HepG2 (cell line): ENCODE measurements at regions not wholly inside any gene's neighbourhood (a gene's known extent, or its start where the extent isn't known, plus 50 kb on each side); places are given as distances from the start of the nearest gene placed in this dataset.

Source experiments
- ATAC-seq: fragments of 200-7000 bp; cut with Tn5 transposase; 3 replicates; pipeline ENCODE4 v1.9.1; 2020; ENCODE audit warnings: mild to moderate bottlenecking, moderate library complexity
- BruUV-seq: library from RNA; stranded (reverse); fragments of 400-500 nt; replicated peaks from 2 replicates; lab custom pipeline; 2021; lab: Mats Ljungman, UMichigan
- CTCF ChIA-PET: fragments of 300-600 bp; formaldehyde crosslinking; extraction: SDS; loops from one replicate; lab custom pipeline; 2021; ENCODE audit warnings: low total read pairs, inconsistent platforms, low intra/inter-chr PET ratio; lab: Yijun Ruan, JAX
- POLR2A ChIA-PET: fragments of 350-600 bp; sonication (Branson Sonifier 250); formaldehyde crosslinking; loops from one replicate; lab custom pipeline; 2020; ENCODE audit warnings: antibody characterized with exemption, inconsistent platforms; lab: Yijun Ruan, JAX
- DNase-seq: peaks from one replicate; pipeline ENCODE4 v3.0.0-alpha.2; 2015; ENCODE audit warnings: low spot score
- FAIRE-seq: peaks from 3 replicates; lab custom pipeline; 2011; peaks lifted over from hg19 to GRCh38; lab: Jason Lieb, UNC
- H2AFZ ChIP-seq: one replicate; pipeline ENCODE4 v1.6.1; 2011; ENCODE audit warnings: low read length, inconsistent platforms
- H3K27ac ChIP-seq: fragments of 300-600 bp; 3 replicates; pipeline ENCODE4 v1.8.0; 2011; ENCODE audit warnings: mixed run types, mild to moderate bottlenecking, mixed read lengths, low read length, inconsistent platforms; ENCODE audit not compliant: insufficient read depth; ENCODE audit errors: extremely low read length
- H3K27me3 ChIP-seq, 2 experiments: fragments of 200-600 bp in 1 of 2; 2 replicates in 1 of 2; 3 replicates in 1 of 2; pipeline versions ENCODE4 v1.6.0 to v1.8.0; 2011; ENCODE audit warnings: low read length in 2 of 2, mild to moderate bottlenecking in 2 of 2, moderate library complexity in 2 of 2, inconsistent platforms in 1 of 2; ENCODE audit not compliant: insufficient read depth in 2 of 2, control insufficient read depth in 1 of 2
- H3K36me3 ChIP-seq, 2 experiments: fragments of 200-600 bp in 1 of 2; replicated peaks in 1 of 2; 2 replicates in 1 of 2; 3 replicates in 1 of 2; pipeline versions ENCODE4 v1.5.1 to v1.8.0; 2011; ENCODE audit warnings: low read length in 2 of 2, inconsistent platforms in 1 of 2; ENCODE audit not compliant: insufficient read depth in 2 of 2, control insufficient read depth in 1 of 2
- H3K4me1 ChIP-seq: 2 replicates; pipeline ENCODE4 v1.5.1; 2012; ENCODE audit warnings: low read length, inconsistent platforms; ENCODE audit not compliant: insufficient read depth
- H3K4me2 ChIP-seq: 2 replicates; pipeline ENCODE4 v1.6.0; 2011; ENCODE audit warnings: low read depth, low read length, inconsistent platforms
- H3K4me3 ChIP-seq, 3 experiments: fragments of 200-600 bp in 1 of 3; sonication (generic), shearing (Covaris generic) in 1 of 3; replicated peaks in 1 of 3; 2 replicates each; pipeline ENCODE4 v1.5.1; 2011 to 2016; ENCODE audit warnings: low read length in 3 of 3, inconsistent platforms in 2 of 3, low read depth in 2 of 3, mild to moderate bottlenecking in 2 of 3, control low read depth in 1 of 3, mixed read lengths in 1 of 3; ENCODE audit not compliant: insufficient read depth in 1 of 3
- H3K79me2 ChIP-seq: one replicate; pipeline ENCODE4 v1.6.1; 2011; ENCODE audit warnings: low read length, inconsistent platforms; ENCODE audit not compliant: insufficient read depth
- H3K9ac ChIP-seq: 2 replicates; pipeline ENCODE4 v1.6.0; 2011; ENCODE audit warnings: mild to moderate bottlenecking, low read depth, low read length, inconsistent platforms; ENCODE audit not compliant: insufficient read depth
- H3K9me3 ChIP-seq: 2 replicates; pipeline ENCODE4 v1.5.1; 2012; ENCODE audit warnings: mild to moderate bottlenecking, low read length
- H4K20me1 ChIP-seq: 2 replicates; pipeline ENCODE4 v1.6.0; 2011; ENCODE audit warnings: inconsistent platforms, mild to moderate bottlenecking, low read length, moderate library complexity; ENCODE audit not compliant: insufficient read depth
- ETV6 ChIP-seq: sonication (generic); formaldehyde crosslinking; conservative IDR thresholded peaks from 2 replicates; pipeline ENCODE4 v1.4.0; 2020; ENCODE audit warnings: missing genetic modification reagents
- HNRNPK ChIP-seq: fragments of 200-400 bp; formaldehyde crosslinking; IDR thresholded peaks from 2 replicates; pipeline ENCODE4 v1.6.1; 2018; ENCODE audit warnings: low read length, low read depth, moderate library complexity, mild to moderate bottlenecking; ENCODE audit not compliant: poor library complexity, severe bottlenecking
- IKZF5 ChIP-seq: IDR thresholded peaks from 2 replicates; pipeline ENCODE4 v1.6.1; 2018; ENCODE audit warnings: missing genetic modification reagents, mild to moderate bottlenecking, missing compliant biosample characterization
- LRRFIP1 ChIP-seq: sonication (generic); formaldehyde crosslinking; conservative IDR thresholded peaks from 2 replicates; pipeline ENCODE4 v1.4.0; 2020; ENCODE audit warnings: missing genetic modification reagents
- PHF20 ChIP-seq: sonication (generic); formaldehyde crosslinking; IDR thresholded peaks from 2 replicates; pipeline ENCODE4 v1.5.0; 2020; ENCODE audit warnings: mild to moderate bottlenecking, missing genetic modification reagents
- REL ChIP-seq: sonication (generic); formaldehyde crosslinking; conservative IDR thresholded peaks from 2 replicates; pipeline ENCODE4 v1.8.0; 2022; ENCODE audit warnings: mild to moderate bottlenecking, missing genetic modification reagents, moderate library complexity
- TBX2 ChIP-seq: sonication (generic); formaldehyde crosslinking; IDR thresholded peaks from 2 replicates; pipeline ENCODE4 v1.5.0; 2020; ENCODE audit warnings: missing genetic modification reagents, mild to moderate bottlenecking, borderline replicate concordance
- TFDP1 ChIP-seq: IDR thresholded peaks from 2 replicates; pipeline ENCODE4 v1.6.1; 2016; ENCODE audit warnings: missing compliant biosample characterization, missing genetic modification reagents, borderline replicate concordance
- ZNF619 ChIP-seq: sonication (generic); formaldehyde crosslinking; IDR thresholded peaks from 2 replicates; pipeline ENCODE4 v1.4.0; 2020; ENCODE audit warnings: mild to moderate bottlenecking, missing genetic modification reagents
- ZNF710 ChIP-seq: sonication (generic); formaldehyde crosslinking; IDR thresholded peaks from 2 replicates; pipeline ENCODE4 v1.5.0; 2020; ENCODE audit warnings: mild to moderate bottlenecking, missing genetic modification reagents, borderline replicate concordance
- WGBS: methylation state at CpG from one replicate; pipeline ENCODE4 v1.1.6; 2017; ENCODE audit warnings: low lambda C conversion rate; 5-methylcytosine and 5-hydroxymethylcytosine counted together
- in situ Hi-C: cut with HindIII; loops from 2 replicates; pipeline ENCODE4 v1.10.0; 2017; ENCODE audit warnings: low pct_unique_long_range_greater_than_20kb; ENCODE audit not compliant: extremely low pct_ligation_motif_present
- intact Hi-C: fragments of 100-400 bp; cut with micrococcal nuclease; formaldehyde crosslinking; loops from one replicate; pipeline ENCODE4 v1.10.0; 2022; ENCODE audit not compliant: unreplicated experiment

GRCh38 chr1:187146388-187146787, 317.6 kb downstream of the PLA2G4A start:
- WGBS = 26% methylated on average over 1 of the region's 1 CpG

GRCh38 chr1:187151555-187151954, 322.8 kb downstream of the PLA2G4A start:
- no TSS peak for BruUV-seq
- H4K20me1 ChIP-seq = no peaks in the 10 kb centered on the region
- no peaks in the 10 kb centered on the region for H3K36me3 ChIP-seq
- DNase-seq = no peak
- no peaks in the 10 kb centered on the region for H3K27me3 ChIP-seq
- no peak overlapping the region for H2AFZ ChIP-seq
- FAIRE-seq = no peak
- CTCF ChIA-PET = no interaction called here
- no peak overlapping the region for H3K27ac ChIP-seq
- no peak overlapping the region for H3K4me3 ChIP-seq
- no peak overlapping the region for H3K4me2 ChIP-seq
- H3K79me2 ChIP-seq = no peaks in the 10 kb centered on the region
- intact Hi-C loops (no loop called here), in situ Hi-C loops (no loop called here)
- H3K9ac ChIP-seq = no peak overlapping the region
- ATAC-seq = no peak
- H3K4me1 ChIP-seq = no peaks in the 10 kb centered on the region
- H3K9me3 ChIP-seq = peaks cover 76% of the 10 kb centered on the region
- POLR2A ChIA-PET = no interaction called here
- TF ChIP-seq TFDP1 (no peak), TBX2 (no peak), ZNF619 (CRISPR knock-in tag) (no peak), IKZF5 (CRISPR knock-in tag) (no peak), PHF20 (no peak), ETV6 (CRISPR knock-in tag) (no peak), LRRFIP1 (no peak)

More at GRCh38 chr1:187146388-187146787, 317.6 kb downstream of the PLA2G4A start:
- H3K27me3 ChIP-seq = no peaks in the 10 kb centered on the region
- H3K9ac ChIP-seq = no peak overlapping the region
- peak; percentile 57 for TF ChIP-seq HNRNPK
- TF ChIP-seq ZNF710 (CRISPR knock-in tag) = no peak
- no peak for TF ChIP-seq REL
- TF ChIP-seq, all 625 proteins: peak for 1
- BruUV-seq = no TSS peak
- no peaks in the 10 kb centered on the region for H3K79me2 ChIP-seq
- no peak overlapping the region for H3K27ac ChIP-seq
- no peak overlapping the region for H3K4me2 ChIP-seq
- FAIRE-seq (no peak), ATAC-seq (no peak), DNase-seq (no peak)
- ChIA-PET POLR2A (no interaction called here), CTCF (no interaction called here)
- intact Hi-C loops = no loop called here
- H3K36me3 ChIP-seq = no peaks in the 10 kb centered on the region
- no peaks in the 10 kb centered on the region for H4K20me1 ChIP-seq
- H3K9me3 ChIP-seq = peaks cover 58% of the 10 kb centered on the region
- in situ Hi-C loops = no loop called here
- H3K4me1 ChIP-seq = no peaks in the 10 kb centered on the region
- H3K4me3 ChIP-seq = no peak overlapping the region
- no peak overlapping the region for H2AFZ ChIP-seq
